GM23338 (cell line): ENCODE measurements at regions not wholly inside any gene's neighbourhood (a gene's known extent, or its start where the extent isn't known, plus 50 kb on each side); places are given as distances from the start of the nearest gene placed in this dataset.

Experiments
- ATAC-seq: fragments of 200-7000 bp; cut with Tn5 transposase; 3 replicates; pipeline ENCODE4 v1.9.1; 2020
- DNase-seq: peaks from one replicate; pipeline ENCODE4 v3.0.0-alpha.2; 2015; ENCODE audit warnings: low spot score
- H2AFZ ChIP-seq: fragments of 200-600 bp; sonication (generic); 2 replicates; pipeline ENCODE4 v1.8.0; 2016; ENCODE audit warnings: antibody characterized with exemption, mild to moderate bottlenecking, moderate library complexity
- H3F3A ChIP-seq: fragments of 200-600 bp; sonication (generic); replicated peaks from 2 replicates; pipeline ENCODE4 v1.8.0; 2017; ENCODE audit warnings: antibody characterized with exemption, mixed run types, low read depth
- H3K27ac ChIP-seq: fragments of 200-600 bp; sonication (generic); 2 replicates; pipeline ENCODE4 v1.6.1; 2016; ENCODE audit warnings: low read depth
- H3K27me3 ChIP-seq: fragments of 200-600 bp; sonication (generic); 2 replicates; pipeline ENCODE4 v1.8.0; 2016; ENCODE audit warnings: mild to moderate bottlenecking, mixed run types, moderate library complexity; ENCODE audit not compliant: insufficient read depth
- H3K36me3 ChIP-seq: fragments of 200-600 bp; sonication (generic); 2 replicates; pipeline ENCODE4 v1.8.0; 2016; ENCODE audit warnings: mild to moderate bottlenecking; ENCODE audit not compliant: insufficient read depth
- H3K4me1 ChIP-seq: fragments of 200-600 bp; sonication (generic); 2 replicates; pipeline ENCODE4 v1.8.0; 2016; ENCODE audit warnings: mild to moderate bottlenecking, moderate library complexity; ENCODE audit not compliant: insufficient read depth
- H3K4me2 ChIP-seq: fragments of 200-600 bp; sonication (generic); 2 replicates; pipeline ENCODE4 v1.7.1; 2017; ENCODE audit warnings: mixed run types
- H3K4me3 ChIP-seq: fragments of 200-600 bp; sonication (generic); 2 replicates; pipeline ENCODE4 v1.6.1; 2016; ENCODE audit warnings: mixed run types
- H3K79me2 ChIP-seq: fragments of 200-600 bp; sonication (generic); replicated peaks from 2 replicates; pipeline ENCODE4 v1.8.0; 2017; ENCODE audit warnings: mild to moderate bottlenecking; ENCODE audit not compliant: insufficient read depth
- H3K9me2 ChIP-seq: fragments of 200-600 bp; sonication (generic); 2 replicates; pipeline ENCODE4 v1.8.0; 2017; ENCODE audit not compliant: insufficient read depth
- H4K20me1 ChIP-seq: fragments of 200-600 bp; sonication (generic); replicated peaks from 2 replicates; pipeline ENCODE4 v1.8.0; 2017; ENCODE audit warnings: mild to moderate bottlenecking; ENCODE audit not compliant: insufficient read depth
- H3K27ac Mint-ChIP-seq: 2 replicates; pipeline ENCODE4 v1.8.0; 2020; ENCODE audit warnings: inconsistent platforms, mild to moderate bottlenecking, moderate library complexity, mixed read lengths
- H3K27me3 Mint-ChIP-seq: 3 replicates; pipeline ENCODE4 v1.8.0; 2022; ENCODE audit warnings: low read depth, mild to moderate bottlenecking, moderate library complexity, mixed read lengths, inconsistent platforms; ENCODE audit not compliant: insufficient read depth, poor library complexity
- H3K36me3 Mint-ChIP-seq: 3 replicates; pipeline ENCODE4 v1.8.0; 2021; ENCODE audit warnings: low read depth, mild to moderate bottlenecking, inconsistent platforms, moderate library complexity, mixed read lengths
- H3K4me1 Mint-ChIP-seq: 3 replicates; pipeline ENCODE4 v1.8.0; 2020; ENCODE audit warnings: mild to moderate bottlenecking, inconsistent platforms, mixed read lengths
- H3K4me3 Mint-ChIP-seq: 3 replicates; pipeline ENCODE4 v1.8.0; 2021; ENCODE audit warnings: moderate library complexity, mild to moderate bottlenecking, inconsistent platforms, mixed read lengths
- H3K9me3 Mint-ChIP-seq: 3 replicates; pipeline ENCODE4 v1.8.0; 2020; ENCODE audit warnings: moderate library complexity, mild to moderate bottlenecking, inconsistent platforms, mixed read lengths
- CTCF ChIP-seq, 2 experiments: fragments of 200-600 bp in 1 of 2; sonication (generic) in 1 of 2; conservative IDR thresholded peaks; 2 replicates each; pipeline versions ENCODE4 v1.5.1 to v1.6.1; 2016 to 2017; ENCODE audit warnings: antibody characterized with exemption in 2 of 2, low read depth in 2 of 2, mild to moderate bottlenecking in 2 of 2, moderate library complexity in 1 of 2
- EZH2 ChIP-seq: fragments of 200-600 bp; sonication (generic); IDR thresholded peaks from one replicate; pipeline ENCODE4 v1.8.0; 2017; ENCODE audit warnings: antibody characterized with exemption, mild to moderate bottlenecking, low read depth; ENCODE audit not compliant: unreplicated experiment
- EZH2phosphoT487 ChIP-seq: fragments of 200-600 bp; sonication (generic); IDR thresholded peaks from one replicate; pipeline ENCODE4 v1.8.1; 2018; ENCODE audit warnings: antibody characterized with exemption; ENCODE audit not compliant: unreplicated experiment
- JUNB ChIP-seq: IDR thresholded peaks from one replicate; pipeline ENCODE4 v1.6.1; 2016; ENCODE audit warnings: antibody characterized with exemption; ENCODE audit not compliant: unreplicated experiment
- NANOG ChIP-seq: IDR thresholded peaks from 2 replicates; pipeline ENCODE4 v1.6.1; 2016; ENCODE audit warnings: antibody characterized with exemption, borderline replicate concordance
- POLR2AphosphoS5 ChIP-seq: IDR thresholded peaks from 2 replicates; pipeline ENCODE4 v1.6.1; 2016; ENCODE audit warnings: antibody characterized with exemption, low read depth
- REST ChIP-seq: IDR thresholded peaks from one replicate; pipeline ENCODE4 v1.6.1; 2018; ENCODE audit warnings: antibody characterized with exemption; ENCODE audit not compliant: unreplicated experiment
- STAT1 ChIP-seq: IDR thresholded peaks from one replicate; pipeline ENCODE4 v1.6.1; 2016; ENCODE audit warnings: antibody characterized with exemption; ENCODE audit not compliant: unreplicated experiment
- ZNF114 ChIP-seq: fragments of 250-450 bp; sonication (Bioruptor Pico); IDR thresholded peaks from 2 replicates; pipeline ENCODE4 v1.5.0; 2020; ENCODE audit warnings: mild to moderate bottlenecking, moderate library complexity
- ZNF331 ChIP-seq: fragments of 250-450 bp; sonication (Bioruptor Pico); IDR thresholded peaks from 2 replicates; pipeline ENCODE4 v1.5.0; 2020; ENCODE audit warnings: low read depth, mild to moderate bottlenecking, moderate library complexity

GRCh38 chr7:85620936-85621685 is 434.3 kb upstream of the SEMA3D start:
- Histone ChIP-seq H3K4me2 (no peak overlapping the region), H3F3A (no peaks in the 10 kb centered on the region), H3K4me1 (no peaks in the 10 kb centered on the region; the same call in 1 of the 2 replicates), H4K20me1 (no peaks in the 10 kb centered on the region), H3K27me3 (no peaks in the 10 kb centered on the region), H3K9me2 (no peaks in the 10 kb centered on the region), H3K4me3 (no peak overlapping the region), H2AFZ (no peak overlapping the region), H3K36me3 (no peaks in the 10 kb centered on the region), H3K79me2 (no peaks in the 10 kb centered on the region), H3K27ac (no peak overlapping the region)
- DNase-seq: no peak
- Mint-ChIP-seq H3K4me3 (no peak overlapping the region), H3K27ac (no peak overlapping the region), H3K4me1 (peaks cover 8% of the 10 kb centered on the region; the same call in 2 of the 3 replicates), H3K9me3 (no peaks in the 10 kb centered on the region), H3K36me3 (no peaks in the 10 kb centered on the region; the same call in 2 of the 3 replicates), H3K27me3 (no peaks in the 10 kb centered on the region)
- no peak for TF ChIP-seq JUNB
- TF ChIP-seq POLR2AphosphoS5: no peak
- TF ChIP-seq EZH2phosphoT487: no peak
- no peak for ATAC-seq

GRCh38 chr7:85619236-85619635 is 432.4 kb upstream of the SEMA3D start:
- H2AFZ ChIP-seq: no peak overlapping the region
- peaks cover 7% of the 10 kb centered on the region; the same call in 2 of the 3 replicates for H3K4me1 Mint-ChIP-seq
- H3K27me3 Mint-ChIP-seq: no peaks in the 10 kb centered on the region
- no peak overlapping the region for H3K27ac ChIP-seq
- TF ChIP-seq NANOG (no peak), STAT1 (no peak)
- no peaks in the 10 kb centered on the region for H3K79me2 ChIP-seq
- no peak for ATAC-seq
- no peak overlapping the region for H3K27ac Mint-ChIP-seq
- H3K4me2 ChIP-seq: no peak overlapping the region
- no peaks in the 10 kb centered on the region for H3F3A ChIP-seq
- no peaks in the 10 kb centered on the region for H3K9me2 ChIP-seq
- no peaks in the 10 kb centered on the region for H4K20me1 ChIP-seq
- H3K36me3 ChIP-seq: no peaks in the 10 kb centered on the region
- peaks cover 3% of the 10 kb centered on the region; the same call in 1 of the 3 replicates for H3K9me3 Mint-ChIP-seq
- no peaks in the 10 kb centered on the region; the same call in 1 of the 2 replicates for H3K4me1 ChIP-seq
- no peaks in the 10 kb centered on the region for H3K27me3 ChIP-seq
- no peak overlapping the region for H3K4me3 ChIP-seq
- DNase-seq: no peak
- no peaks in the 10 kb centered on the region for H3K36me3 Mint-ChIP-seq
- H3K4me3 Mint-ChIP-seq: no peak overlapping the region

GRCh38 chr7:85614684-85615083 is 427.8 kb upstream of the SEMA3D start:
- Histone ChIP-seq H4K20me1 (no peaks in the 10 kb centered on the region), H3K27me3 (no peaks in the 10 kb centered on the region), H3K4me1 (no peaks in the 10 kb centered on the region; the same call in 1 of the 2 replicates), H3K27ac (no peak overlapping the region), H2AFZ (no peak overlapping the region), H3K36me3 (no peaks in the 10 kb centered on the region), H3K4me3 (no peak overlapping the region), H3K79me2 (no peaks in the 10 kb centered on the region), H3F3A (no peaks in the 10 kb centered on the region), H3K9me2 (no peaks in the 10 kb centered on the region), H3K4me2 (no peak overlapping the region)
- H3K27me3 Mint-ChIP-seq: no peaks in the 10 kb centered on the region
- no peak for ATAC-seq
- no peak overlapping the region for H3K4me3 Mint-ChIP-seq
- peaks cover 3% of the 10 kb centered on the region; the same call in 2 of the 3 replicates for H3K4me1 Mint-ChIP-seq
- DNase-seq: no peak
- H3K9me3 Mint-ChIP-seq: peaks cover 3% of the 10 kb centered on the region; the same call in 1 of the 3 replicates
- H3K27ac Mint-ChIP-seq: no peak overlapping the region
- H3K36me3 Mint-ChIP-seq: no peaks in the 10 kb centered on the region
- no peak for TF ChIP-seq EZH2phosphoT487
- TF ChIP-seq JUNB: no peak
- TF ChIP-seq NANOG: no peak
- TF ChIP-seq ZNF114 (CRISPR knock-in tag): no peak
- TF ChIP-seq EZH2: no peak
- TF ChIP-seq CTCF (conservative IDR thresholded peaks at IDR 0.05; ENCODE audit: low read depth in 2 of 2): no peak
- no peak for TF ChIP-seq ZNF331 (CRISPR knock-in tag)
- no peak for TF ChIP-seq POLR2AphosphoS5
- no peak for TF ChIP-seq REST
- TF ChIP-seq STAT1: no peak
